ENCODE measurements at regions not wholly inside any gene's neighbourhood (a gene's known extent, or its start where the extent isn't known, plus 50 kb on each side); places are given as distances from the start of the nearest gene placed in this dataset.

DNA sequence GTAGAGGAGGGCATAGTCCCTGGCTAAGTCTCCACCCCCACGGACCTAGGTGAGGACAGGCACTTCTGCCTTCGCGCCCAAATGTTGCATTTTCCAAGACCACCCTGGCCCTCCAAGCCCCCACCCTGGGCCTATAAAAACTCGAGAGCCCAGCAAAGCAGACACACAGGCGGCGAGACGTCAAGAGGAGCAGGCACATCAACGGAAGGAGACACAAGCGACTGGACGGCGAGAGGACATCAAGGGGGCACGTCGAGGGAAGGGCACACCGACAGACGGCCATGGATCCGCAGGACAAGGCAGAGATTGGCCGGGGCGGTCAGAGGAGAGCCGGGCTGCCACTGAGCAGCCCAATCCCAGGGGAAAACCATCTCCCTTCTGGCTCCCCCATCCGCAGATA, 348.0 kb downstream of the MTRR start:
- Mint-ChIP-seq H3K4me1 (ENCODE audit: low read depth) (no peaks in the 10 kb centered on the region), H3K27me3 (no peaks in the 10 kb centered on the region), H3K4me3 (no peak overlapping the region), H3K9me3 (no peaks in the 10 kb centered on the region), H3K36me3 (ENCODE audit: low read depth) (no peaks in the 10 kb centered on the region), H3K27ac (no peak overlapping the region)
- Histone ChIP-seq H3K36me3 (ENCODE audit: insufficient read depth, low read length) (no peaks in the 10 kb centered on the region), H3K4me1 (ENCODE audit: insufficient read depth, low read length) (no peaks in the 10 kb centered on the region), H3K27me3 (ENCODE audit: control insufficient read depth in 1 of 2, insufficient read depth in 2 of 2, low read length in 2 of 2) (no peaks in the 10 kb centered on the region), H3K9me3 (ENCODE audit: control insufficient read depth in 1 of 2, insufficient read depth in 1 of 2, low read length in 2 of 2) (peaks cover 0 to 6% of the 10 kb centered on the region in 2 experiments), H3K4me3 (ENCODE audit: low read length) (no peak overlapping the region), H3K27ac (ENCODE audit: low read depth in 1 of 2, low read length in 2 of 2) (no peak overlapping the region)
- no peak for ATAC-seq (ENCODE audit: poor library complexity)
- no peak for DNase-seq
- POLR2A ChIA-PET = no interaction called here
- intact Hi-C loops (cut with DNase I, micrococcal nuclease) = no loop called here
- CTCF ChIA-PET = no interaction called here
- no peak for TF ChIP-seq CTCF (IDR thresholded peaks at IDR 0.05)

DNA sequence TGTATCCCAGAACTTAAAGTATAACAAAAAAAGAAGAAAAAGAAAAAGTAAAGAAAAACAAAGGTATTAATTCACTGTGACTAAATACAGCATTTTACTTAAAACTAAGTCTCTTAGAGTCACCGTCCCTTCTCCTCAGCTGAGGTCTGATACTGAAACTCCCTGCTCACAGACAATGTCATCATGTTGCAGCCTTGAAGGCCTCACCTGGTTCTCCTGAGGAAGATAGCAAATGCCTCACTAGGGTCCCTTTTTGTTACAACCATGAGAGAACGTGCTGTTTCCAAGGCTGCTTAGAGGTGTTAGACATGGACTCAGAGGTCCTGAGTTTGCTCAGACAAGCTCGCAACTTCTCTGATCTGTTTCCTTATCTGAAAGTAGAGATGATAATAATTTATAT, 357.2 kb downstream of the MTRR start:
- Histone ChIP-seq H3K27me3 (ENCODE audit: control insufficient read depth in 1 of 2, insufficient read depth in 2 of 2, low read length in 2 of 2) (no peaks in the 10 kb centered on the region), H3K9me3 (ENCODE audit: control insufficient read depth in 1 of 2, insufficient read depth in 1 of 2, low read length in 2 of 2) (no peaks in the 10 kb centered on the region), H3K4me3 (ENCODE audit: low read length) (no peak overlapping the region), H3K36me3 (ENCODE audit: insufficient read depth, low read length) (no peaks in the 10 kb centered on the region), H3K27ac (ENCODE audit: low read depth in 1 of 2, low read length in 2 of 2) (no peak overlapping the region), H3K4me1 (ENCODE audit: insufficient read depth, low read length) (no peaks in the 10 kb centered on the region)
- TF ChIP-seq CTCF (IDR thresholded peaks at IDR 0.05) = no peak
- Mint-ChIP-seq H3K4me1 (ENCODE audit: low read depth) (no peaks in the 10 kb centered on the region), H3K4me3 (no peak overlapping the region), H3K36me3 (ENCODE audit: low read depth) (no peaks in the 10 kb centered on the region), H3K27ac (no peak overlapping the region), H3K9me3 (peaks cover 7% of the 10 kb centered on the region), H3K27me3 (no peaks in the 10 kb centered on the region)
- ChIA-PET POLR2A (no interaction called here), CTCF (no interaction called here)
- ATAC-seq (ENCODE audit: poor library complexity) = no peak
- intact Hi-C loops (cut with DNase I, micrococcal nuclease) = no loop called here
- DNase-seq = no peak

GRCh38 chr5:8227112-8227511, 358.2 kb downstream of the MTRR start:
- ChIA-PET POLR2A (no interaction called here), CTCF (no interaction called here)
- intact Hi-C loops (cut with DNase I, micrococcal nuclease) = no loop called here
- no peak for ATAC-seq (ENCODE audit: poor library complexity)
- Histone ChIP-seq H3K9me3 (ENCODE audit: control insufficient read depth in 1 of 2, insufficient read depth in 1 of 2, low read length in 2 of 2) (no peaks in the 10 kb centered on the region), H3K4me1 (ENCODE audit: insufficient read depth, low read length) (no peaks in the 10 kb centered on the region), H3K4me3 (ENCODE audit: low read length) (no peak overlapping the region), H3K27ac (ENCODE audit: low read depth in 1 of 2, low read length in 2 of 2) (no peak overlapping the region), H3K36me3 (ENCODE audit: insufficient read depth, low read length) (no peaks in the 10 kb centered on the region), H3K27me3 (ENCODE audit: control insufficient read depth in 1 of 2, insufficient read depth in 2 of 2, low read length in 2 of 2) (no peaks in the 10 kb centered on the region)
- Mint-ChIP-seq H3K9me3 (peaks cover 7% of the 10 kb centered on the region), H3K36me3 (ENCODE audit: low read depth) (no peaks in the 10 kb centered on the region), H3K27ac (no peak overlapping the region), H3K27me3 (no peaks in the 10 kb centered on the region), H3K4me3 (no peak overlapping the region), H3K4me1 (ENCODE audit: low read depth) (no peaks in the 10 kb centered on the region)
- DNase-seq = no peak
- no peak for TF ChIP-seq CTCF (IDR thresholded peaks at IDR 0.05)
